Gastrocnemius medialis (tissue), 4 donors: ENCODE measurements at regions not wholly inside any gene's neighbourhood (a gene's known extent, or its start where the extent isn't known, plus 50 kb on each side); places are given as distances from the start of the nearest gene placed in this dataset.

ENCODE experiments used
- POLR2A ChIP-seq, 2 donors: fragments of 450-650 bp; IDR thresholded peaks; one replicate each; pipeline ENCODE4 v1.6.1; 2017; ENCODE audit warnings: antibody characterized with exemption in 2 of 2, mild to moderate bottlenecking in 2 of 2, moderate library complexity in 2 of 2
- TF ChIP-seq, protein P1 (sequence below), 5 experiments: fragments of 450-650 bp in 3 of 5; fragments of 200-600 bp in 2 of 5; sonication (generic) in 2 of 5; IDR thresholded peaks in 4 of 5; conservative IDR thresholded peaks in 1 of 5; 1 replicate in 4 of 5; 2 replicates in 1 of 5; pipeline ENCODE4 v1.5.1; 2016 to 2019; ENCODE audit warnings: antibody characterized with exemption in 5 of 5, mild to moderate bottlenecking in 3 of 5, moderate library complexity in 3 of 5

- TF ChIP-seq, protein P1, sequence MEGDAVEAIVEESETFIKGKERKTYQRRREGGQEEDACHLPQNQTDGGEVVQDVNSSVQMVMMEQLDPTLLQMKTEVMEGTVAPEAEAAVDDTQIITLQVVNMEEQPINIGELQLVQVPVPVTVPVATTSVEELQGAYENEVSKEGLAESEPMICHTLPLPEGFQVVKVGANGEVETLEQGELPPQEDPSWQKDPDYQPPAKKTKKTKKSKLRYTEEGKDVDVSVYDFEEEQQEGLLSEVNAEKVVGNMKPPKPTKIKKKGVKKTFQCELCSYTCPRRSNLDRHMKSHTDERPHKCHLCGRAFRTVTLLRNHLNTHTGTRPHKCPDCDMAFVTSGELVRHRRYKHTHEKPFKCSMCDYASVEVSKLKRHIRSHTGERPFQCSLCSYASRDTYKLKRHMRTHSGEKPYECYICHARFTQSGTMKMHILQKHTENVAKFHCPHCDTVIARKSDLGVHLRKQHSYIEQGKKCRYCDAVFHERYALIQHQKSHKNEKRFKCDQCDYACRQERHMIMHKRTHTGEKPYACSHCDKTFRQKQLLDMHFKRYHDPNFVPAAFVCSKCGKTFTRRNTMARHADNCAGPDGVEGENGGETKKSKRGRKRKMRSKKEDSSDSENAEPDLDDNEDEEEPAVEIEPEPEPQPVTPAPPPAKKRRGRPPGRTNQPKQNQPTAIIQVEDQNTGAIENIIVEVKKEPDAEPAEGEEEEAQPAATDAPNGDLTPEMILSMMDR (IDR thresholded peaks at IDR 0.05 in 4 of 5, conservative IDR thresholded peaks at IDR 0.05 in 1 of 5): no peak
- TF ChIP-seq POLR2A (IDR thresholded peaks at IDR 0.05): no peak
Observed at GRCh38 chr11:30758518-30758917, 172.4 kb upstream of the MPPED2 start.
